HG03342 (cell line): ENCODE measurements at regions not wholly inside any gene's neighbourhood (a gene's known extent, or its start where the extent isn't known, plus 50 kb on each side); places are given as distances from the start of the nearest gene placed in this dataset.

Source experiments
- ATAC-seq: cut with Tn5 transposase; IDR thresholded peaks from one replicate; pipeline ENCODE4 v1.9.1; 2021; ENCODE audit warnings: mild to moderate bottlenecking, moderate library complexity; ENCODE audit not compliant: unreplicated experiment

DNA sequence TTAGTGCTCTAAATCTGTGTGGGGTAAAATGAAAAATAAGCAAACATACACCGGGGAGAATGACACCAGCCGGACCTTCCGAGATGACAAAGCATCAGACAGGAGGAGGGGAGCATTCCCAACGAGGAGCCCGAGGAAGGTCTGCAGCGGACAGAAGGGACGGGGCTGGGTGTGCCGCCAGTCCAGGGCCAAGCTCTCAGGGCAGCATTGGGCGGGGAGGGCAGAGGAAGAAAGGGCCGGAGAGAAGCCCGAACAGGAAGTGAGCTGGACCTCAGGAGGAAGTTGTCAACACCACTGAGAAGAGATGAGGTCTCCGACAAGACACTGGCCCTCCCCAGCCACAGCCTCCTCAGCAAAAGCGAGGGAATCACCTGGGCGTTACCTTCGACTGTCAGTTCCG is 182.6 kb upstream of the RNF32 start:
- no peak for ATAC-seq

DNA sequence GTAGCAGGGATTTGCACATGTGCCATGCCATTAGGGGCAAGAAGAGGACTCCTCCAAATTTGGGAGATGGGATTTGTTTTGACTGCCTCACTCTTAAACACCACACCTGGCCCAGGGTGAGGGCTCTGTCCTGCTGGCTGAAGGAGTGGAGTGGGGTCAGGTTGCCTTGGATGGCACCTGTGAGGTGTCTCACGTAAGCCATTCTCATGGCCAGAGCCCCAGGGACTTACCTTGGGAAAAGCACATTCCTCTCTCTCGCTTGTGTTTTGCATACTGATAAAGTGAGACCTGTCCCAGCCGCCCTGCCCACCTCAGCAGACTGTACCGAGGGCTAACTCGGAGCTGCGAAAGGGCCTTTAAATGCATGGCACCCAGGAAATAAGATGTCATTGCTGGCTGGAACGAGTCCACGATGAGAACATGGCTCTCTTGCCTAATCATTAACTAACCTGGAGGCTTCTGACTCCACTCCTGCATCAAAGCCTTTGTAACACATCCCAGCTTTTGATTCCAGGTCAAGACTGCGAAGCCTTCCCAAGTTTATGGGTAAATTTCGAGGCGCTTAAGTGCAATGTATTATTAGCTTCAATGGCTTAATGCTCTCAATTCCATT is 184.0 kb upstream of the RNF32 start:
- ATAC-seq = no peak

DNA sequence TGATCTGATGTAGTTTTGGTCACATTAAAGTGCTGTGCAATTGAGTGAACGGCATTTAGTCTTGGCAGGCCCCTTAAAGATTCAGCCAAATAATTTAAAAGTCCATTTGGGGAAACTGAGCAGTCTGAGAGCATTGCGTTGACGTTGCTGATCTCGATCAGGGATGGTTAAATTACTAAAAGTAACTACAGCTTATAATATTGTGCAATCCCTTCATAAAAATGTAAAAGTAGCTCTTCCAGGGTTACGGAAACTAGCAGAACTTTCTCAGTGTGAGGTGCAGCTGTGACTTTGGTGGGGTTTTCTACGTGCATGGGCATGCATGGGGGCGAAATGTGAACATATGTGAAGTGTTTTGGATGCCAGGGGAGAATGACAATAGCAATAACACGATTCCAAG is 184.5 kb upstream of the RNF32 start:
- ATAC-seq = no peak

DNA sequence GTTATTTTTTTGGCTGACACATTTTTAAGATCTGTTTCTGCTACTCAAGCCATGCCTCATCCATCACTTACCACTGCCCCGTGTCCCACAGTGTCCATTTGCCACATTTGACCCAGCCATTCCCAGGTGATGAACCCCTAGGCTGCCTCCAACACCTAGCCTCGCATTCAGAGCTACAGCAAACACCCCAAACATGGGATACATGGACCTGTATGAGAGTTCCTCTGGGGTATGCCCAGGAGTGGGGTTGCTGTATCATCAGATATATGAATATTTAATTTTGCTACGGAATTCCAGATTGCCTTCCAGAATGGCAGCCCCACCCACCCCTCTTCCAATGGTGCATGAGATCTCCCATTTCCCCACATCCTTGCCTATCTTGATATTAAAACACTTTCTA is 190.1 kb upstream of the RNF32 start:
- no peak for ATAC-seq

DNA sequence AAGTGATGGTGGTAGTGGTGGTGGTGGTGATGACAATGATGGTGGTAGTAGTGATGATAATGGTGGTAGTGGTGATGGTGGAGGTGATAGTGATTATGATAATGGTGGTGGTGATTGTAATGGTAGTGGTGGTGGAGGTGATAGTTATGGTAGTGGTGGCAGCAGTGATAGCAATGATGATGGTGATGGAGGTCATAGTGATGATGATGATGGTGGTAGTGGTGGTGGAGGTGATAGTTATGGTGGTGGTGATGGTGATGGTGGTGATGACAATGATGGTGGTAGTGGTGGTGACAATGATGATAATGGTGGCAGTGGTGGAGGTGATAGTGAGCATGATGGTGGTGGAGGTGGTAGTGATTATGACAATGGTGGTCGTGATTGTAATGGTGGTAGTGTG is 191.7 kb upstream of the RNF32 start:
- ATAC-seq = no peak

DNA sequence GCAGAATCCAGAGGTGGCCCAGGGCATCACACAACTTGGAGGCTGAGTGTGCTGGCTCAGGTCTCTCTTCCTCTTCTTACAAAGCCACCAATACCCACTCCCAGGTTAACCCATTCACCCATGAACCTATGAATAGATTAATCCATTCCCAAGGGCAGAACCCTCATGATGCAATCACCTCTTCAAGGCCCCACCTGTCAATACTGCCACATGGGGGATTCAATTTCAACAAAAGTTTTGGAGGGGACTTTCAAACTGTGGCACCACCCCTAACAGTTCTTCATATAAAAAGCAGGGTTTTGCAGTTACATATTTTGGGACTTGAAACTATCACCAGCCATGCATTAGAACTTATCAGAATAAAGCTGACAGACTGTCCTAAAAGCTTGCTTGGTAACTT is 193.6 kb upstream of the RNF32 start:
- no peak for ATAC-seq

DNA sequence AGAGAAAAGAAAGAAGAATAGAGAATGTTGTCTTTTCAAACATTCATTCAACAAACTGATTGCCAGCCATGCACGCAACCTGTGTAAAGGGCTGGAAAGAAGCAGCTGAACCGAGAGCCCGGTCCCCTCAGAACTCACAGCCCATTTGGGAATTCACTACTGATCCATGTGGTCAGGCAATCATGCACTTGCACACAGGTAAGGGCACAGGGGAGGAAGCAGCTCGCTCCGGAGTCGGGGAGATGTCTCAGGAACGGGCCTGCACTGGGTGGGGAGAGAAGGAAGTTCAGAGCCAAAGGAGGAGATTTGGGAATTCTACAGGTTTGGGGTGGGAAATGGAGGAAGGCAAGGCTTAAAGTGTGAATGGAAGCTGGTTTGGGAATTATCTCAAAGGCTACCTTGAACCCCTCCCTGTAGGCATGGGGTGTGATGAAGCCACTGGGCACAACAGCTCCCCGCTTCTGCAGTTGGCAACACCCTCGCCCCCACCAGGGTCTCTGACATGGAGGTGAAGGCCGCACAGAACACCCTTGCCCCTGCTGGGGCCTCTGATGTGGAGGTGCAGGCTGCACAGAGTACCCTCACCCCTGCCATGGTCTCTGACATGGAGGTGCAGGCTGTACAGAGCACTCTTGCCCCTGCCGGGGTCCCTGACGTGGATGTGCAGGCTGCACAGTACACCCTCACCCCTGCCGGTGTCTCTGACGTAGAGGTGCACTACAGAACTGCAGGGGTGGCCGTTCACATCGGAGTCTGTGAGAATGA is 194.4 kb upstream of the RNF32 start:
- ATAC-seq = no peak

DNA sequence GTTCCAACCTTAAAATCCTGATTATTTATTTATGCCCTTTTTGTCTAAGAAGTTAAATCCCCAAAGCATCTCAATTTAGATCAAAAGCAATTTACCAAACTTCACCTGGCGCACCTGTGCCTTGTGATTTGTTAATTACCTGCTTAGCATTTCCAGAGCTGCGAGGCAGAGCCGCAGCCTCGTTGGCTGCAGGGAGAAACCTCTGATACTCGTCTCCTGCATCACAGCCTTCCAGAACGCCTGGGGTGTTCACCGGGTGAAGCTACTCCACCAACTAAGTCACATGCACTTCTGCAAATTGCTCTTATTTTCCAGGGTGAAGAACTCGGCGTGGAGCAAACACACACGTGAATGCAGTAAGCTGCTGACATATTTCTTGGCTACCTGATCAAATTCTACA is 198.1 kb upstream of the RNF32 start:
- ATAC-seq = no peak

DNA sequence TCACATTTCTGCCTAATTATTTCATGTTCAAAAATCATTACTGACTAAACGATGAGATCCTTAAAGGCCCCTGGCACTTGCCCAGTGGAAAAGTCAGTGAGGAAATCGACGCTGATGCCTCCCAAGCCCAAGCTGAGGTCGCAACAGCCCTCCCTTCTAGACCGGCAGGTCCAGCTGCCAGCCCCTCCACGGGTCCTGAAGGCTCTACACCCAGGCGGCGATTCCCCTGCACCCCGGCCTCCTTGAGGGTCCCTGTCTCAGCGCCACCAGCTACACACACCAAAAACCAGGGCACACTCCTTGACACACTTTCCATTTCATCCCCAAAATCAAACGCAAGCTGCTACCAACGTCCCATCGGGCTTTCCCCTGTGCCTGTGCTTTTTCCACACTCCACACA is 200.1 kb upstream of the RNF32 start:
- no peak for ATAC-seq

DNA sequence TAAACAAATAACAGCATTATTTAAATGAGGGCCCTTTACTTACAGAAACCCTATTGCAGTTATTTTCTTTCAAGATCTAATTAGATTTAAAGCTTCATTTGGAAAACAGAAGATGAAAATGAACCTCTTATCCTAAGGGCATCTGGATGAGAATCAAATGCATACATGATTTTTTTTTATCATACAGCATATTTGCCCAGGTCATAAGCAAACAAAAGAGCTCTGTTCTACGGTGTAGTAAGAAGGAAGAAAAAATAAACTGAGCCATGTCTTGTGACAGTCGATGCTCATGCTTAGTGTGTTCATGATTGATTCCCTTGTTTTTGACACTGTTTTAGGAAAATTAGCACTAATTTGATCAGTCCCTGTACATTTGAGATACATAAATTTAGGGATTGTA is 202.6 kb upstream of the RNF32 start:
- no peak for ATAC-seq

DNA sequence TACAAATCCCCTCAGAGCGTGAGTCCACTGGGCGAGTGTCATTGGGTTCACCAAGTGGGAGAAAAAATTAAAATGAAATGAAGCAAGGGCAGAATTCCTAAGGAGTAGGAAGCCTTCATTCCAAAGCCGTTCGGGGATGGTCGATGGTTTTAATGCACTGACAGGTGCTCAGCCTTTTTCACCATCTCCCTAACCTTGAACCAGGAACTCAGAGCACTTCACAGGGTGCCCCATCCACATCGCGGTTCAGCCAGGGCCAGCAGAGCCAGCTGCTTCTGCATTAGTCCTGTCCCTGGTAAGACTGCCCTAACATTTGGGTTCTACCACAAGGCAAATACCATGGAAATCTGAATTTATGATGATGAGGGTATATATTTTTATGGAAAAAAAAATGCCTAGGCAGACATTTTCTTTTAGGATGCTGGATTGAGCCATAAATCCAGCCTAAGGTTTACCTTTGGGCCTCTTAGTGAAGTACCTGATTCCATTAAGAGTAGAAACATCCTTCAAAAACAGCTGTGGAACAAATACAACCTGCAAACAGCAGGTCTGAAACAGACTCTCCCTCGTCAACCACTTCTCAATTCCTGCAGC is 203.5 kb upstream of the RNF32 start:
- no peak for ATAC-seq

DNA sequence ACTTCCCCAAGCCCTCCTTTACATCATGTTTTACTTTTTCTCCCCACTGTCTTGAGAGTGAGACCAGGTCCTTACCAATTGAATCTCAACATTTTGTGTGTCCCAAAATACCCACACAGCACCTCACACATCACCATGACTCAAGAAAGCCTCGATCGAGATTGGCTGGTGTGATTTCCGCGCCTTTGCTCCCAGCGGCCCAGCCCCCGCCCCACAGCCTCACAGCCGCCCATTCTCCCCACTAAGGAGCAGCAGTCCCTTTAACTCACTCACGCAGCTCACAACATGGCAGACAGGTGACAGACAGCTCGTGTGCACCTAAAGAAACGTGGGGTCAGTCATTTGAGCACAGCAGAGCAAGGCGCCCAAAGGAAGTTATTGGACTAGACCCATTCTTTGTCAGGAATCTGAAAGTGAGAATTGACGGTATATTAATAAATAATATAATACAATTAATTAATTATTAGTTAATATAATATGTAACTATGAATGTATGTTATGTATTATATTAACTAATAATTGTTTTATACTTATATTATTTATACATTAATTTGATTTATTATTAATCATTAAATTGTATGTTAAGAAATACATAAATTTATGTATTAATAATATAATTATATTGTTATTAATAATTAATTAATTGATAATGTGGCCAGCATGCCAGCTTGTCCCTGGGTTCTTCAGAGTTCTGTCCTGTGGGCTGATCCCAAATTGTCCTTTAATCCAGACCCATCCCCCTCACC is 204.9 kb upstream of the RNF32 start:
- no peak for ATAC-seq

DNA sequence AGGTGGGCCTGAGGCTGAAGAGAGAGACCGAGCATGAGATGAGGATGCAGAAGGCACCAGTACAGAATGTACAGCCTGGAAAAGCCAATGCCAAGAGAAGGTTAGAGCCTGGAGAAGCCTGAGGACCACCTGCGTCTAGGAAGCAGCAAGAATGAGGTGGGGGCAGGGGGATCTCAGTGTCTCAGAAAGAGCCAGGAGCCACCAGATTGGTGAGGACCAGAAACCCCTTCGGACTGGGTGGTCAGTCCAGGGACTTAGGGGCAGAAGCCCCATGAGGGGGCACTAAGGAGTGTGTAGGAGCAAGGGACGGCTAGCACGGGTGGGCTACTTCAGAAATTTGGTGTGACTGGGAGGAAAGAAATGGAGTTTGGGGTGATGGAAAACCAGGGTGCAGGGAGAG is 205.9 kb upstream of the RNF32 start:
- ATAC-seq = no peak

DNA sequence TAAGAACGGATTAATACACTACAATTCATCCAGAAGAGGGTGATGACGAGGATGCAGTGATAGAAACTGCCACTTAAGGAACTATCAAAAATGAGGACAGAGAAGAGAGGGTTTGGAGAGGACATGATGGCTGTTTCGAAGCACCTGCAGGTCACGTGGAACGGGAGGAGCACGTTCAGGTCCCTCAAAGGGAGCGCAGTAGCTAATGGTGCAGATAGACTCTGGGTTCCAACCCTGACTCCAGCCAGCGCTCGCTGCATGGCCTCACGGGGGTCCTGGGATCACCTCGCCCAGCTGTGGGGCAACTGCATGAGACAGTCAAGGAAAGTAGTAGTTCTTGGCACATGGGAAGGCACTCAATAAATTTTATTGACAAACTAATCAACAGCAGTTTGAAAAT is 208.6 kb upstream of the RNF32 start:
- no peak for ATAC-seq

DNA sequence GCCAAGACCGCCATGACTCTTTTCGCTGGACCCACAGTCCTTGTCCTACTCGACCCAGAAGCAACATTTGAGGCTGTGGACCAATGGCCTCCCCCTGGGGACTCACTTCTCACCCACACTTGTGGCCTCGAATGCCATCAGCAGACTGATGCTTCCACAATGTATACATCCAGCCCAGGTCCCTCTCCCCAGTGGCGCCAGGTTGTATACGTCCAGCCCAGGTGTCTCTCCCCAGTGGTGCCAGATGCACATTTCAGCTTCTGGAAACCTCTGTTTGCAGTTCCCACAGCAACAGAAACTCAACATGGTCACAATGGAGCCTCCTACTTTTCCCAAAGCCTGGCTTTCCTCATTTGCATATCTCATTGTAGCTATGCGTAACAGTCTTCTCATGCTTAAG is 210.5 kb upstream of the RNF32 start:
- no peak for ATAC-seq

DNA sequence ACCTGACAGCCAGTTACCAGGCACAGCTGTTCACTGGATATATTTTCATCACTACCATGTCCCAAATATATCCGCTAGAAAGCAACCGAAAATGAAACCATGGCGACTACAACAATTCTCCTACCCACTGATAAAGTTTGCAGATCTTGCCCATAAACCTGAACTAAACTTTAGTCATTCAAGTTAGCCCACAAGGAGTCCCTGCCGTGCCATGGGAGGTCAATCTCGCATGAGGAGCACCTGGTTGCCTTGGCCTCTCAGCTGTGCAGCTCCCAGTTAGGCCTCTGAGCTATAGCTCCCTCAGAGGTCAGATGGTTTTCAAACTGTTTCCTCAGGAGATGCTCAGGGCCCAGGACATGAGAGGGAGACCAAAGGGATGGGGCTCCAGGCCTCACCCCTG is 211.1 kb upstream of the RNF32 start:
- ATAC-seq = no peak

DNA sequence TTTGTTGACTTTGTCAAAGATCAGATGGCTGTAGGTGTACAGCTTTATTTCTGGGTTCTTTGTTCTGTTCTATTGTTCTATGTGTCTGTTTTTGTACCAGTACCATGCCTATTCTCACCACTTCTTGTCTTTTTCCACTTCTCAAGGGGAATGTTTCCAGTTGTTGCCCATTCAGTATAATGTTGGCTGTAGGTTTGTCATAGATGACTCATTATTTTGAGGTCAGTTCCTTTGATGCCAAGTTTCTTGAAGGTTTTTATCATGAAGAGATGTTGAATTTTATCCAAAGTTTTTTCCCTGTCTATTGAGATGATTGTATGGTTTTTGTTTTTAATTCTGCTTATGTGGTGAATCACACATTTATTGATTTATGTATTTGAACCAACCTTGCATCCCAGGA is 216.7 kb upstream of the RNF32 start:
- no peak for ATAC-seq

DNA sequence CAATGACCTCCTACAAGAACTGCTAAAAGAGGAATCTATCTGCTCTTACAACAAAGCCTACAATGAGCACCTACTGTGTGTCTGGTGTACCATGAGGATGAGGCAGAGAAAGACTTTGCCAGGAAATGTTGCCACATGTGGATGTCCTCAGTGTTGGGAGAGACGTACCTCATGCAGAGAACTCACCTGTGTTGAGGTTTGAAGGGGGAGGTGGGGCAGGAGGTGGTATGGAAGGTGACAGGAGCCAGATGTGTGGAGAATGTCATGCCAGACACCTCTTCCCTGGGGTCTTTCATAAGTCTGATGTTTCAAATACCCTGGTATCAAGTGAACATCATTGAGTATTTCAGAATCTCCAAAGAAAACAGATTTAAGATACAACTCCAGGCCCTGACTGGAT is 220.1 kb upstream of the RNF32 start:
- ATAC-seq = no peak

DNA sequence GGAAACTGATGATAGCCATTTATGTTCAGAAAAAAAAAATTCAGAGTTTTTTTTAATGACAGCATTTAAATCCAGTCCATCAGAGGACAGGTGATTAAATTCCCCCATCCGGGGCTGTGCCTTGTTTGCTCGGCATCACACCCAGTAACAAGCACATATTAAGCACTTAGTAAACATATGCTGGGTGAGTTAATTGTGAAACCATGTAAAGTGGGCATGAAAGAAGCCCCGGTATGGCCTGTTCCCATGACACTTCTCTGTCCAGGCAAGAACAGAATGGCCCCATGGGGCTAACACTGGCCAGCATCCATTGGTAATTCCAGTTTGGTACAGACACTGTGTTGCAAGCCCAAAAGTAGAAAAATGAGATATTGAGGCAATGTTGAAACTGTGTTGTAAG is 220.8 kb upstream of the RNF32 start:
- ATAC-seq = no peak

DNA sequence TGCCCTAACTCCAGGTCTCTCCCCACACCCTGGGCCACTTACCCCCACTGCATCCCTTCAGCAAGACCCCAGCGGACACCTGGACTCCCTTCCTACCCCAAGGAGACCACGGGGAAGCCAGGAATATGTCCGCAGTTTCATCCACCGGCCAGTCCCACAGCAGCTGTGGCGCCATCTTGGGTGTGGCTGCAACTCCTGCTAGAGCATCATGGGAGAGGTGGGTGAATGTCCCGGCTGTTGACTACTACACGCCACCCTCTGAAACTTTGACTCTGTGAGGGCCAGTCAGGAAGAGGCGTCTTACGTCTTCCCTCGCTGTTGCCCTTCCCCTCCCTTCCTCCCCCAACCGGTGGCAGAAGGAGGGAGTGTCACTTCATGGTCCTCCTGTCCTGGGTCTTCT is 238.3 kb upstream of the RNF32 start:
- ATAC-seq = no peak

DNA sequence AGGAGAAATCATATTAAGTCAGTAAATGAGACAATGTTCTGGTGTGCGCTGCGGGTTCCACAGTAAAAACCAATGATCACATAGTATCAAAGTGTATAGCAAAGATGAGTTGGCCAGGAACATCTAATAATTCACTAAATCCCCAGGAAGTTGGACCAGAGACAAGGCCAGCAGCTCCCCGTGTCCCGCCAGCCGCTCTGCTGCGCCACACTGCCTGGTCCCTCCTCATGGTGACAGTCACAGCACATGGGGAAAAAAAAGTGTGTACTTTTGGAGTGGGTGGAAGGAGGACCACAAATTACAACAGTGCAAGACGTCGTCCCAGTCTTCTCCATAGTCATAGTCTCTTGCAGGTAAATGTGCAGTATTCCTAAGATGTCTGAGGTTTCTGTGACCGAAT is 239.0 kb upstream of the RNF32 start:
- ATAC-seq = no peak

DNA sequence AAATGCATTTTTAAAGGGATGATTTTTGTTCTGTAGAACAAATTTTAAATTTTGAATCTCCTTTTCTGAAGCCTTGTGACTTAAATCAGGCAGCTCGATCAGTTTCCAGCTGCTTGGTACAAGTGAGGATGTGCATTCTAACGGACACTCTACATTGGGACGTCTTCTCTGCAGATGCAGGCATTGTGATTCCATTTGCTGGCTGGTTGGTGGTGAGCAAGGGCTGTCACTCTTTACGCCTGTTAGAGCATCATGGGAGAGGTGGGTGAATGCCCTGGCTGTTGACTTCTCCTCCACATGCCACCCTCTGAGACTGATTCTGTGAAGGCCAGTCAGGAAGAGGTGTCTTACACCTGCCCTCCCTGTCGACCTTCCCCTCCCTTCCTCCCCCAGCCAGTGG is 240.5 kb upstream of the RNF32 start:
- ATAC-seq = no peak
